GM21786 (cell line): ENCODE measurements at regions not wholly inside any gene's neighbourhood (a gene's known extent, or its start where the extent isn't known, plus 50 kb on each side); places are given as distances from the start of the nearest gene placed in this dataset.

Experiments
- ATAC-seq: cut with Tn5 transposase; IDR thresholded peaks from one replicate; pipeline ENCODE4 v1.9.1; 2021; ENCODE audit not compliant: unreplicated experiment

DNA sequence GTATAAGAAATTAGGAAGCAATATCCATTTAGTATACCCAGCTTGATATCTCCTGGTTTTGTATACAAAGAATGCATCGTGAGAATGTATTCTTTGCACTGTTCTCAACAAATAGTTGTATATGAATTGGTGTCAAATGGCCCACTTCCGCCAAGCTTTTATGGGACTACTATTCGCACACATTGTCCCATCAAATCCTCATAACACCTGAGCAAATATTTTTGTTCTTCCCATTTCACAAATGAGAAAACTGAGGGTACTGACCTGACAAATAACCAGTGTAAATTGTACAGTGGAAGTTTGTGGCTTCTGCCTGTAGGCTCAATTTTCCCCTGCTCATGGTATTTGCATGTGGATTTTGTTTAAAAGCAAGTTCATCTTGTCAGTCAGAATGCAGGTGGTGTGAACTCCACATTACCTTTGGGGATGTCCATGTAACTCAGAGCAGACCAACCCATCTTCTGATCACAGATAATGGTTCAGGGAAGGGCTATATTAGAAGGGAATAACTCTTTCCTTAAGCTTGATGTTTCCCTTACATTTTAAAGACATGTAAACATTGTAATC lies 51.5 kb upstream of the FAM241A start:
- ATAC-seq = no peak

- no peak for ATAC-seq
Measured at GRCh38 chr4:112094330-112094729, 50.9 kb upstream of the FAM241A start.
